GM13976 (cell line): ENCODE measurements at regions not wholly inside any gene's neighbourhood (a gene's known extent, or its start where the extent isn't known, plus 50 kb on each side); places are given as distances from the start of the nearest gene placed in this dataset.

Source experiments
- DNase-seq: peaks from one replicate; pipeline ENCODE4 v3.0.0; 2012; ENCODE audit warnings: low spot score
- CTCF ChIP-seq: IDR thresholded peaks from 2 replicates; pipeline ENCODE4 v1.5.1; 2012; ENCODE audit warnings: borderline replicate concordance, mild to moderate bottlenecking; ENCODE audit not compliant: insufficient read depth; ENCODE audit errors: extremely low read depth, missing control alignments, control extremely low read depth
- in situ Hi-C: fragments of 300-500 bp; cut with MboI; formaldehyde crosslinking; loops from one replicate; pipeline ENCODE4 v1.12.0; 2022; ENCODE audit warnings: low sequenced_read_pairs, mixed read lengths, inconsistent platforms; ENCODE audit not compliant: unreplicated experiment

GRCh38 chr2:129430911-129431310, 548.6 kb upstream of the RAB6C start:
- in situ Hi-C loops: no loop called here
- no peak for TF ChIP-seq CTCF
- DNase-seq: no peak

GRCh38 chr2:129431881-129432280, 547.6 kb upstream of the RAB6C start:
- in situ Hi-C loops: no loop called here
- TF ChIP-seq CTCF: no peak
- no peak for DNase-seq

- no peak for TF ChIP-seq CTCF
- in situ Hi-C loops: no loop called here
- DNase-seq: no peak
These were observed 542.7 kb upstream of the RAB6C start for GRCh38 chr2:129436809-129437208.

- in situ Hi-C loops: no loop called here
- no peak for TF ChIP-seq CTCF
- no peak for DNase-seq
These were observed 541.7 kb upstream of the RAB6C start for GRCh38 chr2:129437725-129438124.

GRCh38 chr2:129438501-129439057, 540.9 kb upstream of the RAB6C start:
- no peak for DNase-seq
- in situ Hi-C loops: no loop called here
- no peak for TF ChIP-seq CTCF

- TF ChIP-seq CTCF: no peak
- no peak for DNase-seq
- in situ Hi-C loops: no loop called here
These were observed 539.8 kb upstream of the RAB6C start for GRCh38 chr2:129439406-129440302.
